GM21381 (cell line): ENCODE measurements at regions not wholly inside any gene's neighbourhood (a gene's known extent, or its start where the extent isn't known, plus 50 kb on each side); places are given as distances from the start of the nearest gene placed in this dataset.

Source experiments
- ATAC-seq: cut with Tn5 transposase; IDR thresholded peaks from one replicate; pipeline ENCODE4 v1.9.1; 2021; ENCODE audit warnings: mild to moderate bottlenecking, moderate library complexity; ENCODE audit not compliant: unreplicated experiment

DNA sequence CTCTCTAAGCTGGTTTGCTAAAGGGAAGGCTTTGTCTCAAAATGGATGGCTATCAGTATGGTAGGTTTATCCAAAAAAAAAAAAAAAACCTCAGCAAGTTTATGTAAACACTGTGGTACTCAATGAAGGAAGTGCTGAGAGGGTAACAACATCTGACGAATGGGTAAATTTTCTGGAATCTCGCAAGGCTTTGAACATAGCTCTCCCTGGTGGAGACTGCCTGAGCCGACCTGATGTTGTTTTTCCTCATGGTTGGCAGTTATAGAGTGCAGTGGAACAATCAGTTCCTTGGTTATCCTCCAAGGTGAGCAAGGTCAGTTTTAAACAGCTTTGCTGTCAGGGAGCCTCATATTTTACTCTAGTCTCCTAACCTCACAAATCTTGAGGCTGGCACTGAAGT lies 94.6 kb downstream of the ZPLD1 start:
- ATAC-seq, result no peak

DNA sequence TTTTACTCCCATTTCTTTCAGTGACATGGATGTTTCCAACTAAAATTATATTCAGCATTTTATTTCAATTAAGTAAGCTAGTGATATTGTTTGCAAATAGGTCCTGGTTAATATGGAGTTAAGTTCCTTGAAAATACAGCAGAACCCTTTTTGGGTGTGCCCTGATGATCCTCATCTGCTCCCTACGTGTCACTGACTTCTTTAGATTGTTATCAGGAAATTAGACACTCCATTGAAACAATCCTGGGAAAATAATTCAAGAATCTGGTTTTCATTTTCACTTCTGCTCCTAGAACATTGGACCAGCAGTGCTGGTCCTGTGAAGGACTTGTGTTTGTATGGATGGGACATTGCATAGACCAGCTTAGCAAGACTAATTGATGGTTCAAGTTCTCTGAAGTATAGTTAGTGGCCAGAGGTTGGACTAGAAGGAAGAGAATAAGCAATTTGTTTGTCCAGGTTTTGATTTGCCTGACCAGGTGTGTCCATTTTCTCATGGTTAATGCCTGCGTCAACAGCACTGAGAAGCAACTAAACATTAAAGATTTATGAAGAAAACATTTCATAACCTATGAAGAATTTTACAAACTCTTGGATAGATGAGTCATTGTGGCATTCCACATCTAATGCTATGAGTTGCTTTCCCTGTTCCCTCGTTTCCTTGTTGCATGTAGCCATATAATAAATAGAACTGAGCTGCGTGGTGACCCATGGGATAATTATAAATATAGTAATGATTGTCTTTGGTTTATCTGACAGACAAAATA lies 95.8 kb downstream of the ZPLD1 start:
- ATAC-seq, result no peak

DNA sequence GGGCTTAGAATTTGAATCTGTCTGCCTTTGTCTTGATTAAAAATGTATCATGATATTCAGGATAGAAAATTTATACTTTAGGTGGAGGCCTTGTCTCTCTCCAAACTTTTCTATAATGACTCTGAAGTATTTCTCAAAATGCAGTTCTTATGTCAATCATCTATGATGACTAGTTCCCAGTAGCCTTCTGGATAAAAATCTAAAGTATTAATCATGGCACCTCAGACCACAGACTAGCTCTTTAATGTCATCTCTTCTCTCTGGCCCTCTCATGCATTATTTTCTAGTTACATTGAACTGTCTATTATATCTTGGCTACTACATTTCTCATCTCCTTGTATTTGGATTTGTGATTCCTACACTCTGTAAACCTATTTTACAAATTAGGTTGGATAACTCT lies 96.9 kb downstream of the ZPLD1 start:
- no peak for ATAC-seq

DNA sequence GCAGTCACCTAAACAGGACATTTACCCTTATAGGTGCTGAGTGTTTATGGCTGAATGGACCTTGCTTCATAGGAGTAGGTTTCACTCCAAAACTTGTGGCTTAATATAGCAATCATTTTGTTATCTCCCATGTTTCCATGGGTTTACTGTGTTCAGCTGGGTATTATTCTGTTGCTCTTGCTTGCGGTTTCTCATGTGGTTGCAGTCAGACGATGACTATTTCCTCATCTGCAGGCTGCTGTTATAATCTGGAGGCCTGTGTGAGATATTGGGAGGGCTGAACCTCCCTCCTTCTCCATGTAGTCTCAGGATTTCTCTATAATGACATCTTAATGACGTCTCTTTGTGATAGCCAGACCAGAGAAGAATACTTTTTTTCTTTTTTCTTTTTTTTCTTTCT lies 98.1 kb downstream of the ZPLD1 start:
- no peak for ATAC-seq

DNA sequence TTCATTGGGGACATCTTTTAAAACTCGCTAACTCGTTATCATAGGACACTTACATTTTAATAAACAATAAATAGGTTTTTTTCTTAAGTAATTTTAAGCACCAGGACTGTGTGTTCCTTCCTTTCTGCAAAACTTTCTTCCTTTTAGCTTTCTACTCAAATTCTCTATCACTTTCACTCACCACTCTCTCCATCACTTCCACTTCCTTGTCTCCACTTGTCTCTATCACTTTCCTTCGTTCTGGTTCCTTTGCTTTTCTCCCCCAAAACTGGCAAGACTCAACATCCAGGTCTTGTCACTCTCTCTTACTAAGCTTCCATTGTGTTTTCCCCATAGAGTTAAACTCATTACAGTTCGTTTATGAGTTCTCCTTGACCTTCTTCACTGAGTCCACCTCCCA lies 99.0 kb downstream of the ZPLD1 start:
- ATAC-seq, result no peak

DNA sequence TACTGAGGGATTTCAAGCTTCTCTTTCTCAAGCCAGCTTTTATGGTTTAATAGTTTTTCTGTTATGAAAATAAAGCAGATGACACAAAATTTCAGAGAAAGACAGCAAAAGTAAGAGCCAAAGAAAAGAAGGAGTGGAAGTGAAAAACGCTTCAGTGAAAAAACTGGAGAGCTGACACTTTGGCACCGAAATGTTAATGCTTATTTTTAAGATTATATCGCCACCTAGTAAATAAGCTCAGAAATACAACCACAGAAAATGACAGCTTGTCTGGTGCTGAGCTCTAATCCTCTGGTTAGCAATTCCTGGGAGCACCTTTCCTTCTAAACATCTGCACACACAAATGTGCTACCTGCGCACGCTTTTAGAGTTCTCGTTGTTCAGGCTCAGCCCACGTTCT lies 101.6 kb downstream of the ZPLD1 start:
- no peak for ATAC-seq

DNA sequence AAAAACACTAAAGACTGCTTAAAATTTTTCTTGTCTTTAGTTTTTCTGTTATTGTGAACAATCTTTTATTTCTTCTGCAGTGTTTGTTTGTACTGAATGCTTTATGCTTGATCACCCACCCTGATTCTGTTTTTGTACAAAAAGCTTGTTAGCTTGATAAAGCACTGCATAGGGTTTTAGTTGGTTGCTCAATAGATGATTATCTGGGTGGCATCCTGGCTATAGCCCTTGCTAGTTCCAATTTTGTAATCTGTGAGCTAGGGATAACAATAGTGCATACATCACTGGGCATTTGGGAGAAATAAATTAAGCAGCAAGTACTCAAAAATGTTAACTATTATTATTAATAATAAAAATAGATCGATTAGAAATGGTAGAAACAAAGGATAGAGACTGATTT lies 102.3 kb downstream of the ZPLD1 start:
- ATAC-seq, result no peak

DNA sequence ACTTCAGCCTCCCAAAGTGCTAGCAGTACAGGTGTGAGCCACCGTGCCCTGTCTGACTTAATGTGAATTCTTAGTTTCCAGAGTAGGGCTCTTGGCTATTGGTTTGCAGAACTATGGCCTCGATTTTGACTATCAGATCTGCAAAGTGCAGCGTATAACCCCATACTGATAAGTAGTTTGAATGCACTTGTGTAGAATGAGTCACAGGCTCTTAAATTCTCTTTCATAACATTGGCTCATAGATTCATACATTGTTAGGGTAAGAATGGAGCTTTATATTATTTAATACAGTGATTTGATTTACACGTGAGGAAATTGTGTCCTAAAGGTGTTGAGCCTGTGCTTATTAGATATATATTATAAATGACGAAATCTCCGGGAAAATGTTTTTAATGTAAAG lies 109.9 kb downstream of the ZPLD1 start:
- no peak for ATAC-seq

DNA sequence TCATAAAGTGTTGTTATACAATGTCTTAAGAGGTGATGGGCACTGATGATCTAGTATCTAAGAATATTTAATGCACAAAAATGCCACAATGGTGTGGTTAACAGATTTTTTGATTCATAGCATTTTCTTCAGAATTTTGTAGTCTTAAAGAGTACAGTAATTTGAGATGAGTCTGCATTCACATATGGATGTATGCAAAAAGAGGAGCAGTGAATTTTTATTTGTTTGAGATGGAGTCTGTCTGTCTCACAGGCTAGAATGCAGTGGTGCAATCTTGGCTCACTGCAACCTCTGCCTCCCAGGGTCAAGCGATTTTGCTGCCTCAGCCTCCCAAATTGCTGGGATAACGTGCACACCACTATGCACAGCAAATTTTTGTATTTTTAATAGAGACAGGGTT lies 110.5 kb downstream of the ZPLD1 start:
- no peak for ATAC-seq

DNA sequence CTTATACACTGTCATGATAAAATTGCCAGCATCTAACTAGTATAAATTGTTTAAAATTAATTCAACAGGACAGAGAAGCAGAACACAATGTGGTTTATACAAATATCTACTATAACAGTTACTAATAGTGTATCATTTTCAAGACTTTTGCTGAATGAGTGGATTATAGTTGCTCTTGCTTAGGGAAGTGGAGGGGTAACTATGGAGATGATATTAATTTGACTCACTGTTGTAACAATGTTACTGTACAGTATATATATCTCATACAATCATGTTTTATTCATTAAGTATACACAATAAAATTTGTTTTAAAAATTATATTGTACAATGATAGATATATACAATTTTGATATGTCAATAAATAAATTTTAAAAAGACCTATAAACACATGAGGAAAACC lies 119.1 kb downstream of the ZPLD1 start:
- no peak for ATAC-seq

DNA sequence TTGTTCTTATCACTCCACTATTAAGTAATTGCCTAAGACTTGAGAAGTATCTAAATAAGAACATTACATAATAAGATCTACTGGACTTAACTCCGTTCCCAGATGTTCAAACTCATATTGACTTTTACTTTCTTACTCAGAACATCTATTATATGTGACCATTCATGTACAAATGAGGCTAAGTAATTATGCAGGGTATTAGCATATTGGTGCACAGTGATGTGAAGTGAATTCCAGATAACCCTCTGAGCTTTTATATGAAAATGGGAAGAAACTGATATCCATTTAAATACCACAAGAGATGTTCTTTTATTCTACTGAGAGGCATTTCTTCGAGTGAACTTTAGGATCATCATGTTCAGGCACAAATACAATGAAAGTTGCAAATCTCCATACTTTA lies 135.7 kb downstream of the ZPLD1 start:
- ATAC-seq, result no peak

DNA sequence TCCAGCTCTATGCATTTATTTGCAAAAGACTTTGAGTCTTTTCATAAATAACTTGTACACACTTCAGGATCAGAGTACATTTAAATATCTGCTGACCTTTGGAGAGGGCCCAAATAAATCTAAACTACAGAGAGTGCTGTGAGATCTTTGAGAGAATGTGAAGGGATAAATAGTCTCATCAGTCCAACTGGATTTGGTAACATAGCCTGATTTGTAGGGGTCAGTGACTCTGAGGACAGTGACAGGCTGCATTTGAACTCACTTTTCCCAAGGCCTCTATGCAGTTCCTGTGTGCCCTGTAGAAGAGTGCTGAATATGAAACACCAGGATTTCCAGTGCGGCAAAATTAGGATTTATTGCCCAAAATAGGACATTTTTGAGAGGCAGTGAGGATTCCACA lies 136.2 kb downstream of the ZPLD1 start:
- ATAC-seq, result no peak

DNA sequence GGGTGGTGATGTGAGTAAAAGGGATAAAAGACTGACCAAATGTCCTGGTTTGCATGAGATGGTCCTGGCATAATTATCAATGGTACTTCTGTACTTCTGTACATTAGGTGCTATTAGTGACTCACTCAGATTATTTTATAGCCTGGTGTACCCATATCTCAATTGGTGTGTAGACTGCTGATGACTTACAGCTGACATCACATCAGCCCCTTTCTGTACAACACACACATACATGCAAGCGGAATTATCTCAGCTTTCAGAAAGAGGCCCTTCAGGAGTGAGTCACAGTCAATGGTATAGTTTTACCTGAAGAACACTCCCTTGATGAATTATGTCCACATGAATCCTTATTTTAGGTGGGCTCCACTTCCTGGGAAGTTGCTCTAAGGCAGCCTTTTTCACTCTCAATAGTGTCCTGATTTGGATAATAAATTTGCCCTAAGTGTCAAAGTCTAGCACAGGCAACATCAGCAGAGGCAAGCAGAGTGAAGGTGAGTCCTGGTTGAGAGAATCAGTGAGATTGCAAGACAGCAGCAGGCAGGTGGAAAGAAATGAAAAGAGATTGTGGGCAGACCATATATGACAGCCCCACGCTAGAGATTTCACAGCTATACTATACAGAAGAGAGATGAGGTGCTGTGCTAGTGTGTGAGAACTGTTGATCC lies 137.0 kb downstream of the ZPLD1 start:
- no peak for ATAC-seq

DNA sequence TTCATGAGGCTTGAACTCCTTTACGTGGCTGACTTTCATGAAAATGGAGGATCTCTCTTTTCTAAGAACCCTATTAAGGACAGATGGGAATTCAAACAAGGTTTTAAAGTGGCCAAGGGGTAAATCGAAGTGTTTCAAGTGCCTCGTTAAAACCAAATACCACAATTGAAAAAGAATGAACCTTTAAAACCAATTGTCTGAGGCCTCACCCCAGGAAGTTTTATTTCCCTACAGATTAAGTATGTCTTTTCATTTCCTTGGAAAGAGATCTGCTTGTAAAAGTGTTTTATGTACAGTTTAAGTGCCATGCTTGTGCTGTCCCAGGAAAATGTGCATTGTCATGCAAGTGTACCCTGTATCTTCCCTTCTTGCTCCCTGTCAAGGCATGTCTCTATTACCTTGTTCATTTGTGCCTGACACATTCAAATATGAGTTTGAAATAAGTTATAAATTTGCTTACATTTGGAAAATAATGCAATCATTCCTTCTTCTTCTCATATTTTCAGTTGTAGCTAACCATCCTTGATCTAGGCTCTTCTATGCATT lies 138.7 kb downstream of the ZPLD1 start:
- no peak for ATAC-seq

DNA sequence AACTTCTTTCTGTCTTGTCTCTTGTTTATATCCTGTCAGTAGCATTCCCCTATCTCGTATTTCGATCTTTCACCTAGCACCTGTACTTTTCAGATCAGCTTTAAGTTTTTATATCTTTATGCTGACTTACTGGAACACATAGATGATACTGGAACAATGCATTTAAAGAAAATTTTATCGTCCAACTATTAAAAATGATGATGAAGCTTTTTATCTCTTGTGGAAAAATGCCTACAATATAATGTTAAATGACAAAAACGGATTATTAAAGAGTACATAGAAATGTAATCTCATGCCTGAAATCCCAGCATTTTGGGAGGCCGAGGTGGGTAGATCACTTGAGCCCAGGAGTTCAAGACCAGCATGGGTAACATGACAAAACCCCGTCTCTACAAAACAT lies 139.5 kb downstream of the ZPLD1 start:
- no peak for ATAC-seq

DNA sequence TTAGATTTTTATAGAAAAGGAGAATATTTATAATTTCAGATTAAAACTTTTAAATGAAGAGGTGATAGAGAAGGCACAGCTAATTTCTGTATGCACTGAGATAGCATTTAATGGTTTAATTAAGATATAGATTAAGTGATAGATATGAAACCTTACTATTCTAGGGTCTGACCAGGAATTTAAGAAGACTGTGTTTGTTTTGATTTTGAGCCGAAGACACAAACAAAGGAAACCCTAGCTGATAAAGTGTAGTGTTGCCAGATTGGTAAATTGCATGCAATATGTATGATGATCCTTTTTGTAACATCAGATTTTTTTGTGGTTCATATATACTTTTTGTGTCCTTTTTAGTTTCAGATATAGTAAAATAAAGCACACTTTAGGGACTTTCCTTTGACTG lies 141.8 kb downstream of the ZPLD1 start:
- no peak for ATAC-seq

DNA sequence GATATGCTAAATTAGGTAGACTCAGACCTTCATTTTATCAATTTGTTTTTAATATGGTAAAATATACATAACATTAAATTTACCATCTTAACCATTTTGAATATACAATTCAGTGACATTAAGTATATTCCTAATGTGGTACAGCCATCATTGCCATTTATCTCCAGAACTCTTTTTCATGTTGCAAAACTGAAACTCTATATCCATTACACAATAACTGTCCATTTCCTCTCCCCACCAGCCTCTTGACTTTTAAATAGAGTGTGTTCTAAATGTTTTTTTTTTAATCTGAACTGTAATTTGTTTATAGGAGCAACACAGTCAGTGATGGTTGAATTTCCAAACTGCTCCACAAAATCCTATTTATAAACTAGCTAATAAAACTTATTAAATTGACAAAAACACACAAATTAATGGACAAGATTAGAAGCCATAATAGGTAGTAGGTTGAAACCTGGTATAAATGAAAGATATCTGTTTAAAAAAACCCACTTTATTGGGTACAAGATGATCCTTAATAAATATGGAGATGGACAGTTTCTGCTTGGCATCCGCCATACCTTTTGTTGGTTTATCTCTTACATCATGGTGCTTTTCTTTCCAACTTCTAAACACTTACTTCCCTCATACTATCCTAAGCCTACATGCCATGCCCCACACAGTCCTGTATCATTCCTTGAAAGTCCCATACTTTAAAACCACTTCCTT lies 142.4 kb downstream of the ZPLD1 start:
- ATAC-seq, result no peak

DNA sequence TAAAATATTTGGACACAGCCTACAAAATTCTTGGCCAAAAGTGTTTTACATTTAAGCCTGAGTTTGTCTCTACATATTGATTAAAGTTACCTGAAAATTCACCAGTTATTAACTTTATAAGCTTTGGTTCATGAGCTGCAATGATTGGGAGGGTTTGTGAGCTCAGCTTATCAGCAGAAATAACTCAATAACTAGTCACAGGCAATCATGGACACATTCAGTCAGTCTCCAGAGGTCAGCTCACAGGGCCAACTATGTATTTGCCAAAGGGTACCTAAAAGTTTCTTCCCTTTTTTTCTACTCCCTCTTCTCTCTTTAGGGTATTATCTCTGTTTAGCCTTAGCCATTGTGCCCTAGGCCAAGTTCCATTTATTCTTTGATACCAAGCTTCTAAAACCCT lies 145.9 kb downstream of the ZPLD1 start:
- ATAC-seq, result no peak

DNA sequence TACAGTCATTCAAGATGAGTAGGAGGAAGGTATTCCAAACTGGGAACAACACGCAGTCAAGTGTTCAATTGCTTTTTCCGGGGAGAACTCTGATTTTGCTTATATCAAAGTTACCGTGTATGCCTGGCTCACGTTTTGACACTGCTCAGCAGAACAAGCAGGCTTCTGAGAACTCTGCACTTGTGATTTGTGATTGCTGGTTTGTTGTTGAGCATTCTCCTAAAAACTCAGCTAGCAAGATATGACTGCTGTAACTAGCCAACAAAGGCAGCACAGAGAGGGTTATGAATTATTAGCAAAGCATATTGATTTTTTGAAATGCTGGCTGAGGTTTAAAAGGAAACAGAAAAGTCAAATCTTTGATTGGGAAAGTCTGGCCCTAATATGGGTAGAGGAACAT lies 151.7 kb downstream of the ZPLD1 start:
- no peak for ATAC-seq

DNA sequence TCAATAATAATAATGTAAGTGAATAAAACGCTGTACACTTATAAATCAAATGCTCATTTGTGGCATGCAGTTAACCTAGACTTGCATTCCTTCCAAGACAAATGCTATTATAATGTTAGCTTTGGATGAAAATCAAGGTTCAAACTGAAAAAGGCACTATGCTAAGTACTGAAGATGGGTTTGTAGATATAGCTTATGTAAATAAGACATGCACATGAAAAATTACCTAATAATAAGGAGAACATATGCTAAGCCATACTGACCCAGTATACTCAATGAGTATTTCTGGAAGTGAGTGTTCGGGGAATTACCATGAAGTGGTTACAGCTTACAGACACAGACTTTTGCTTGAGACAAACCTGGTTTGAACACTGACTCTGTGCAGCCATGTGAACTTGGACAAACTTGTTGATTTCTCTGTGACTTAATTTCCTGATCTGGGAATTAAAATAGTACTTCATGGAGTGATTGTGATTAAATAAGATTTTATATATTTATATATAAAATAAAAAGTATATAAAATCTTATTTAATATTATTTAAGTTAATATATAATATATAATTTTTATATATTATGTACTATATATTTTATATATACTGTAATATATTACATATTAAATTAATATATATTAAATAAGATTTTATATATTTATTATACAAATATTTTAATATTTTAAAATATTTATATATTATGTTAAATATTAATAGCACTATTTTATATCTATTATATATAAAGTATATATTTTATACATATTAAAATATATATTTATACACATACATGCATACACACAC lies 159.2 kb downstream of the ZPLD1 start:
- no peak for ATAC-seq

DNA sequence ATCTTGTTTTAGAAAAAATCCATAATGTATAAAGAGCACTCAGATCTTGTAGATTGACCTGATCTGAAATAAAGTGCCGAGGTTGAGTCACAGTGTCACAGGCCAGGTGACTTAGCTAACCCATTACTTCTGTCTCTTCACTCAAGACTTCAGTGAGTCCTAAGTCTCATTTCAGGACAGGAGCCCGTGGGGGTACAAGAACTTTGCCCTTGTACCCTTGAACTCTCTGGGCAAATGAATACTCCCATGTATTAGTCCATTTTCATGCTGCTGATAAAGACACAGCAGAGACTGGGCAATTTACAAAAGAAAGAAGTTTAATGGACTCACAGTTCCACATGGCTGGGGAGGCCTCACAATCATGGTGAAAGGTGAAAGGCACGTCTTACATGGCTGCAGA lies 160.2 kb downstream of the ZPLD1 start:
- ATAC-seq, result no peak
